HEK293 (cell line): ENCODE measurements at regions not wholly inside any gene's neighbourhood (a gene's known extent, or its start where the extent isn't known, plus 50 kb on each side); places are given as distances from the start of the nearest gene placed in this dataset.

ENCODE experiments used
- EGR2 ChIP-seq: fragments of 450-650 bp; formaldehyde crosslinking; IDR thresholded peaks from 2 replicates; pipeline ENCODE4 v1.5.1; 2016; ENCODE audit warnings: low read depth, missing biosample characterization, missing genetic modification characterization
- MZF1 ChIP-seq: fragments of 450-650 bp; formaldehyde crosslinking; IDR thresholded peaks from 2 replicates; pipeline ENCODE4 v1.5.1; 2017; ENCODE audit warnings: missing biosample characterization, missing genetic modification characterization, borderline replicate concordance
- PRDM2 ChIP-seq: fragments of 450-650 bp; formaldehyde crosslinking; IDR thresholded peaks from 2 replicates; pipeline ENCODE4 v1.5.1; 2016; ENCODE audit warnings: missing biosample characterization, missing genetic modification characterization, borderline replicate concordance
- PRDM6 ChIP-seq: fragments of 450-650 bp; formaldehyde crosslinking; IDR thresholded peaks from 2 replicates; pipeline ENCODE4 v1.5.1; 2017; ENCODE audit warnings: missing biosample characterization, missing genetic modification characterization
- REPIN1 ChIP-seq: fragments of 450-650 bp; formaldehyde crosslinking; IDR thresholded peaks from 2 replicates; pipeline ENCODE4 v1.5.1; 2017; ENCODE audit warnings: missing biosample characterization, missing genetic modification characterization, low read depth
- TSHZ1 ChIP-seq: fragments of 450-650 bp; formaldehyde crosslinking; IDR thresholded peaks from 2 replicates; pipeline ENCODE4 v1.5.1; 2016; ENCODE audit warnings: missing biosample characterization, missing genetic modification characterization, borderline replicate concordance
- ZEB2 ChIP-seq: fragments of 450-650 bp; formaldehyde crosslinking; IDR thresholded peaks from 2 replicates; pipeline ENCODE4 v1.5.1; 2016; ENCODE audit warnings: missing biosample characterization, missing genetic modification characterization
- ZNF157 ChIP-seq: fragments of 450-650 bp; formaldehyde crosslinking; IDR thresholded peaks from 2 replicates; pipeline ENCODE4 v1.5.1; 2016; ENCODE audit warnings: missing biosample characterization, missing genetic modification characterization
- ZNF274 ChIP-seq, 2 experiments: fragments of 200-500 bp in 1 of 2; fragments of 450-650 bp in 1 of 2; sonication (Bioruptor generic) in 1 of 2; formaldehyde crosslinking in 1 of 2; IDR thresholded peaks; 2 replicates each; pipeline versions ENCODE4 v1.5.1 to v1.6.1; 2014 to 2016; ENCODE audit warnings: borderline replicate concordance in 1 of 2, inconsistent platforms in 1 of 2, low read length in 1 of 2, missing biosample characterization in 1 of 2, missing genetic modification characterization in 1 of 2
- ZNF302 ChIP-seq: fragments of 450-650 bp; formaldehyde crosslinking; IDR thresholded peaks from 2 replicates; pipeline ENCODE4 v1.5.1; 2016; ENCODE audit warnings: missing biosample characterization, missing genetic modification characterization, low read depth
- ZNF354C ChIP-seq: fragments of 450-650 bp; formaldehyde crosslinking; IDR thresholded peaks from 2 replicates; pipeline ENCODE4 v1.5.1; 2016; ENCODE audit warnings: missing biosample characterization, missing genetic modification characterization, low read depth, borderline replicate concordance
- ZNF521 ChIP-seq: fragments of 450-650 bp; formaldehyde crosslinking; IDR thresholded peaks from 2 replicates; pipeline ENCODE4 v1.5.1; 2017; ENCODE audit warnings: missing biosample characterization, mild to moderate bottlenecking, missing genetic modification characterization
- ZNF560 ChIP-seq: fragments of 450-650 bp; formaldehyde crosslinking; IDR thresholded peaks from 2 replicates; pipeline ENCODE4 v1.5.1; 2017; ENCODE audit warnings: missing biosample characterization, missing genetic modification characterization, borderline replicate concordance
- ZNF692 ChIP-seq: fragments of 450-650 bp; formaldehyde crosslinking; IDR thresholded peaks from 2 replicates; pipeline ENCODE4 v1.5.1; 2016; ENCODE audit warnings: missing biosample characterization, missing genetic modification characterization
- ZNF76 ChIP-seq: fragments of 450-650 bp; formaldehyde crosslinking; IDR thresholded peaks from 2 replicates; pipeline ENCODE4; 2016; ENCODE audit warnings: low read depth, missing biosample characterization, missing genetic modification characterization, borderline replicate concordance
- ZNF830 ChIP-seq: fragments of 450-650 bp; IDR thresholded peaks from 2 replicates; pipeline ENCODE4 v1.5.0; 2018; ENCODE audit warnings: missing biosample characterization, missing genetic modification characterization, low read depth, mild to moderate bottlenecking, moderate library complexity
- ZSCAN30 ChIP-seq: fragments of 450-650 bp; IDR thresholded peaks from 2 replicates; pipeline ENCODE4 v1.5.1; 2018; ENCODE audit warnings: missing biosample characterization, mild to moderate bottlenecking, missing genetic modification characterization, moderate library complexity

GRCh38 chr17:70521821-70522256 is 352.5 kb downstream of the KCNJ2 start (continued):
- TF ChIP-seq TSHZ1, result no peak
- no peak for TF ChIP-seq ZNF830
- TF ChIP-seq ZNF157, result no peak
- no peak for TF ChIP-seq EGR2 (tag by site-specific recombination)
- TF ChIP-seq ZNF521 (tag by site-specific recombination), result no peak
- TF ChIP-seq ZNF692 (tag by site-specific recombination), result no peak
- peak; percentile 52 for TF ChIP-seq PRDM6
- no peak for TF ChIP-seq PRDM2 (tag by site-specific recombination)
- TF ChIP-seq REPIN1 (tag by site-specific recombination), result no peak
- TF ChIP-seq ZNF560 (tag by site-specific recombination), result no peak
- TF ChIP-seq ZSCAN30 (tag by site-specific recombination), result no peak
- no peak for TF ChIP-seq ZNF302 (tag by site-specific recombination)
- no peak for TF ChIP-seq ZNF354C
- TF ChIP-seq MZF1 (tag by site-specific recombination), result peak; percentile 48; the same call in 1 of the 2 replicates
- TF ChIP-seq ZEB2 (tag by site-specific recombination), result no peak
- no peak for TF ChIP-seq ZNF274 (IDR thresholded peaks at IDR 0.05; ENCODE audit: low read length)
- no peak for TF ChIP-seq ZNF274 (tag by site-specific recombination; IDR thresholded peaks at IDR 0.05; ENCODE audit: borderline replicate concordance)
- no peak for TF ChIP-seq ZNF76 (tag by site-specific recombination)
